ENCODE measurements at regions not wholly inside any gene's neighbourhood (a gene's known extent, or its start where the extent isn't known, plus 50 kb on each side); places are given as distances from the start of the nearest gene placed in this dataset.
A peak's percentile ranks its signal among the peaks of the same experiment; 100 is the strongest.

DNA sequence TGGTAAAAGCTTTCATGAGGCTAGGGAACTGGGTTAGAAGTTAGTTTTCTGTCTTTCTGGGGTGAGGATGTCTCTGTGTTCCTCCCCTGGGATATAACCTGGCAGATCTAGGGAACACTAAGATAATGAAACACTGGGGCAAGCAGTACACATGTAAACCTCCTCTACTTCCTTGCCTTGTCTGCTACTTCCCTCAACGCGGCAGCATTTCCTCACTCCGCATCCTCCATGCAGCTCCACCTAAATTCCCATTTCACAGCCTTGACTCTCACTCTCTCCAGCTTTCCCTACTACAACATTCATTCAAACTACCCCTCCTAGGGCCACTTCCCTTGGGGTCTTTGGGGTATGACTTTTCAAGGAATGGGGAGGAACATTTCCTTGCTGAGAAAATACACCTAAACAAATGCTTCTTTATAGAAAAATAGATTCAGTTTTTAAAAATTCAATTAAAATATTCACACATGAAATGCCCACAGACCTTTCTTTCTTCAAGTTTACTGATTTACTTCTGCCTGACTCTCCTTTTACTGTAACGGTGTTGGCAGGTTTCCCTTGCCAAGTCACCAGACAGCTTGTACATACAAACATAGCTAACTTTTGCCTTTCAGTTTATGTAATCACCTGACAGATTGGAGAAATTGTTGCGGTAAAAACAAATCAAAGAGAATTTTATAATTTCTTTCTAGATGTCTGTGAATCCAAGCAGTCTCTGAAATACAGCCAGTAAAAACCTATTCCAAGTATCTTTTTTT lies 90.1 kb downstream of the TNFSF18 start:
- peak; percentile 78 for ATAC-seq
- no peak for TF ChIP-seq CSDC2 (CRISPR knock-in tag; IDR thresholded peaks at IDR 0.05)
- 0 out of 2 replicates have a peak, but pooled peaks have one; percentile 23 for TF ChIP-seq RARB (CRISPR knock-in tag; IDR thresholded peaks at IDR 0.05)

DNA sequence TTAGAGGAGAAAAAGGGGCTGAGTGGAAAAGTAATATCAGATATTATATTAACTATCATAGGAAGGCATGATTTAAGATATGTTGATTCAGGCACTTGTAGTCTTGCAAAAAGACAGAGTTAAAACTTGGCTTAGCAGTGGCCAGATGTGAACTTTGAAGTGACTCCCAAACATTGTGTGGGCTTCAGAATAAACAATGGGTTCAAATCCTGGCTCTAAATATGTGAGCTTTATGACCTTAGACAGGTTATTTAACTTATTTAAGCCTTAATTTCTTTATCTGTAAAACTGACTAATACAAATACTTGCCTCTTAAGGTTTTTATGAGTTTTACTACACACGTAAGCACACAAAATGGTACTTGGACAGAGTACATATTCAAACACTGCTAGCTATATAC lies 85.9 kb downstream of the TNFSF18 start:
- ATAC-seq, result no peak

DNA sequence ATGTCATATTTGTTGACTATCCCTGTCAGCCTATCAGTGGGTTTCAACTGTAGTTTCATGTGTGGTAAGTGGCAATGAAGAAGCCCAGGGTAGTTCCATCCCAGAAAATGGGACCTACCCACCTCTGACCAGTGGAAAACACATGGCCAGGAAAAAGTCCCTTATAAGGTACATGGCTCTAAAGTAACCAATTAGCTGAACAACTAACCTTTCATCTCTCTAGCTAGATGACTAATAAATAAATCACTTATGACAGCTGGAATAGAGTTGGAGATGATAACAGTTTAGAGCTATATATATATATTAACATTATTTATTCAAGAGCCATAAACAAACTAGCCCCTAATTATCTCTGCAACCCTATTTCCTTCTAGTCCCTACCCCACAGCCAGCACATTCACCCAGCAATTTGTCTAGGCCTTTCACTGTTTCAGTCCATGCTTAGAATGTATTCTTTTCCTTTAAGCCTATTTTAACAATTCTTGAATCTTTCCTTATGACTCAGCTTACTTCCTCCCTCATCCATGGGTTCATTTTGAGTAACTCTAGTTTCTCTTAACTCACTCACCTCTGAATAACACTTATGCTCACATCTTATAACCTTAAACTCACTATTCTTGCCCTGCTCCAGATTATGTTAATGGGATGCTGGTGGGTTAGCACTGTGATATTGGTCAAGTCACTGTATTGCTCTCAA lies 83.7 kb downstream of the TNFSF18 start:
- ATAC-seq, result no peak
- TF ChIP-seq ZNF8 (CRISPR knock-in tag; IDR thresholded peaks at IDR 0.05) (no peak), ZFP30 (CRISPR knock-in tag; IDR thresholded peaks at IDR 0.05) (no peak), ZNF565 (CRISPR knock-in tag; conservative IDR thresholded peaks at IDR 0.05; ENCODE audit: low read depth) (no peak), ESRRG (CRISPR knock-in tag; IDR thresholded peaks at IDR 0.05) (no peak), TOX (CRISPR knock-in tag; IDR thresholded peaks at IDR 0.05; ENCODE audit: borderline replicate concordance) (no peak), ZC3H10 (CRISPR knock-in tag; IDR thresholded peaks at IDR 0.05) (no peak), OSR1 (CRISPR knock-in tag; IDR thresholded peaks at IDR 0.05) (no peak)
- TF ChIP-seq, protein P1, sequence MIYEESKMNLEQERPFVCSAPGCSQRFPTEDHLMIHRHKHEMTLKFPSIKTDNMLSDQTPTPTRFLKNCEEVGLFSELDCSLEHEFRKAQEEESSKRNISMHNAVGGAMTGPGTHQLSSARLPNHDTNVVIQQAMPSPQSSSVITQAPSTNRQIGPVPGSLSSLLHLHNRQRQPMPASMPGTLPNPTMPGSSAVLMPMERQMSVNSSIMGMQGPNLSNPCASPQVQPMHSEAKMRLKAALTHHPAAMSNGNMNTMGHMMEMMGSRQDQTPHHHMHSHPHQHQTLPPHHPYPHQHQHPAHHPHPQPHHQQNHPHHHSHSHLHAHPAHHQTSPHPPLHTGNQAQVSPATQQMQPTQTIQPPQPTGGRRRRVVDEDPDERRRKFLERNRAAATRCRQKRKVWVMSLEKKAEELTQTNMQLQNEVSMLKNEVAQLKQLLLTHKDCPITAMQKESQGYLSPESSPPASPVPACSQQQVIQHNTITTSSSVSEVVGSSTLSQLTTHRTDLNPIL (CRISPR knock-in tag; IDR thresholded peaks at IDR 0.05; ENCODE audit: low read depth), result no peak
- TF ChIP-seq, protein P2, sequence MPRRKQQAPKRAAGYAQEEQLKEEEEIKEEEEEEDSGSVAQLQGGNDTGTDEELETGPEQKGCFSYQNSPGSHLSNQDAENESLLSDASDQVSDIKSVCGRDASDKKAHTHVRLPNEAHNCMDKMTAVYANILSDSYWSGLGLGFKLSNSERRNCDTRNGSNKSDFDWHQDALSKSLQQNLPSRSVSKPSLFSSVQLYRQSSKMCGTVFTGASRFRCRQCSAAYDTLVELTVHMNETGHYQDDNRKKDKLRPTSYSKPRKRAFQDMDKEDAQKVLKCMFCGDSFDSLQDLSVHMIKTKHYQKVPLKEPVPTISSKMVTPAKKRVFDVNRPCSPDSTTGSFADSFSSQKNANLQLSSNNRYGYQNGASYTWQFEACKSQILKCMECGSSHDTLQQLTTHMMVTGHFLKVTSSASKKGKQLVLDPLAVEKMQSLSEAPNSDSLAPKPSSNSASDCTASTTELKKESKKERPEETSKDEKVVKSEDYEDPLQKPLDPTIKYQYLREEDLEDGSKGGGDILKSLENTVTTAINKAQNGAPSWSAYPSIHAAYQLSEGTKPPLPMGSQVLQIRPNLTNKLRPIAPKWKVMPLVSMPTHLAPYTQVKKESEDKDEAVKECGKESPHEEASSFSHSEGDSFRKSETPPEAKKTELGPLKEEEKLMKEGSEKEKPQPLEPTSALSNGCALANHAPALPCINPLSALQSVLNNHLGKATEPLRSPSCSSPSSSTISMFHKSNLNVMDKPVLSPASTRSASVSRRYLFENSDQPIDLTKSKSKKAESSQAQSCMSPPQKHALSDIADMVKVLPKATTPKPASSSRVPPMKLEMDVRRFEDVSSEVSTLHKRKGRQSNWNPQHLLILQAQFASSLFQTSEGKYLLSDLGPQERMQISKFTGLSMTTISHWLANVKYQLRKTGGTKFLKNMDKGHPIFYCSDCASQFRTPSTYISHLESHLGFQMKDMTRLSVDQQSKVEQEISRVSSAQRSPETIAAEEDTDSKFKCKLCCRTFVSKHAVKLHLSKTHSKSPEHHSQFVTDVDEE (CRISPR knock-in tag; IDR thresholded peaks at IDR 0.05), result no peak

More for the DNA sequence above, 85.9 kb downstream of the TNFSF18 start:
- TF ChIP-seq, protein P2 (CRISPR knock-in tag; IDR thresholded peaks at IDR 0.05), result no peak
- no peak for TF ChIP-seq ZNF8 (CRISPR knock-in tag; IDR thresholded peaks at IDR 0.05)
- no peak for TF ChIP-seq CSDC2 (CRISPR knock-in tag; IDR thresholded peaks at IDR 0.05)
- no peak for TF ChIP-seq BACH2 (CRISPR knock-in tag; IDR thresholded peaks at IDR 0.05; ENCODE audit: borderline replicate concordance)
- TF ChIP-seq GLIS3 (CRISPR knock-in tag; IDR thresholded peaks at IDR 0.05), result no peak
- TF ChIP-seq, protein P3, sequence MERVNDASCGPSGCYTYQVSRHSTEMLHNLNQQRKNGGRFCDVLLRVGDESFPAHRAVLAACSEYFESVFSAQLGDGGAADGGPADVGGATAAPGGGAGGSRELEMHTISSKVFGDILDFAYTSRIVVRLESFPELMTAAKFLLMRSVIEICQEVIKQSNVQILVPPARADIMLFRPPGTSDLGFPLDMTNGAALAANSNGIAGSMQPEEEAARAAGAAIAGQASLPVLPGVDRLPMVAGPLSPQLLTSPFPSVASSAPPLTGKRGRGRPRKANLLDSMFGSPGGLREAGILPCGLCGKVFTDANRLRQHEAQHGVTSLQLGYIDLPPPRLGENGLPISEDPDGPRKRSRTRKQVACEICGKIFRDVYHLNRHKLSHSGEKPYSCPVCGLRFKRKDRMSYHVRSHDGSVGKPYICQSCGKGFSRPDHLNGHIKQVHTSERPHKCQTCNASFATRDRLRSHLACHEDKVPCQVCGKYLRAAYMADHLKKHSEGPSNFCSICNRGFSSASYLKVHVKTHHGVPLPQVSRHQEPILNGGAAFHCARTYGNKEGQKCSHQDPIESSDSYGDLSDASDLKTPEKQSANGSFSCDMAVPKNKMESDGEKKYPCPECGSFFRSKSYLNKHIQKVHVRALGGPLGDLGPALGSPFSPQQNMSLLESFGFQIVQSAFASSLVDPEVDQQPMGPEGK (CRISPR knock-in tag; IDR thresholded peaks at IDR 0.05; ENCODE audit: borderline replicate concordance), result no peak
- no peak for TF ChIP-seq OSR1 (CRISPR knock-in tag; IDR thresholded peaks at IDR 0.05)
- TF ChIP-seq, protein P1 (CRISPR knock-in tag; IDR thresholded peaks at IDR 0.05; ENCODE audit: low read depth), result no peak
- no peak for TF ChIP-seq ZNF565 (CRISPR knock-in tag; conservative IDR thresholded peaks at IDR 0.05; ENCODE audit: low read depth)
- TF ChIP-seq, protein P4, sequence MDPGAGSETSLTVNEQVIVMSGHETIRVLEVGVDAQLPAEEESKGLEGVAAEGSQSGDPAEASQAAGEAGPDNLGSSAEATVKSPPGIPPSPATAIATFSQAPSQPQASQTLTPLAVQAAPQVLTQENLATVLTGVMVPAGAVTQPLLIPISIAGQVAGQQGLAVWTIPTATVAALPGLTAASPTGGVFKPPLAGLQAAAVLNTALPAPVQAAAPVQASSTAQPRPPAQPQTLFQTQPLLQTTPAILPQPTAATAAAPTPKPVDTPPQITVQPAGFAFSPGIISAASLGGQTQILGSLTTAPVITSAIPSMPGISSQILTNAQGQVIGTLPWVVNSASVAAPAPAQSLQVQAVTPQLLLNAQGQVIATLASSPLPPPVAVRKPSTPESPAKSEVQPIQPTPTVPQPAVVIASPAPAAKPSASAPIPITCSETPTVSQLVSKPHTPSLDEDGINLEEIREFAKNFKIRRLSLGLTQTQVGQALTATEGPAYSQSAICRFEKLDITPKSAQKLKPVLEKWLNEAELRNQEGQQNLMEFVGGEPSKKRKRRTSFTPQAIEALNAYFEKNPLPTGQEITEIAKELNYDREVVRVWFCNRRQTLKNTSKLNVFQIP (CRISPR knock-in tag; IDR thresholded peaks at IDR 0.05; ENCODE audit: borderline replicate concordance, low read depth), result no peak
- TF ChIP-seq, protein P5, sequence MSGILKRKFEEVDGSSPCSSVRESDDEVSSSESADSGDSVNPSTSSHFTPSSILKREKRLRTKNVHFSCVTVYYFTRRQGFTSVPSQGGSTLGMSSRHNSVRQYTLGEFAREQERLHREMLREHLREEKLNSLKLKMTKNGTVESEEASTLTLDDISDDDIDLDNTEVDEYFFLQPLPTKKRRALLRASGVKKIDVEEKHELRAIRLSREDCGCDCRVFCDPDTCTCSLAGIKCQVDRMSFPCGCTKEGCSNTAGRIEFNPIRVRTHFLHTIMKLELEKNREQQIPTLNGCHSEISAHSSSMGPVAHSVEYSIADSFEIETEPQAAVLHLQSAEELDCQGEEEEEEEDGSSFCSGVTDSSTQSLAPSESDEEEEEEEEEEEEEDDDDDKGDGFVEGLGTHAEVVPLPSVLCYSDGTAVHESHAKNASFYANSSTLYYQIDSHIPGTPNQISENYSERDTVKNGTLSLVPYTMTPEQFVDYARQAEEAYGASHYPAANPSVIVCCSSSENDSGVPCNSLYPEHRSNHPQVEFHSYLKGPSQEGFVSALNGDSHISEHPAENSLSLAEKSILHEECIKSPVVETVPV (CRISPR knock-in tag; IDR thresholded peaks at IDR 0.05), result no peak
- no peak for TF ChIP-seq ESRRG (CRISPR knock-in tag; IDR thresholded peaks at IDR 0.05)
- TF ChIP-seq ZNF70 (CRISPR knock-in tag; IDR thresholded peaks at IDR 0.05), result no peak
- no peak for TF ChIP-seq RARB (CRISPR knock-in tag; IDR thresholded peaks at IDR 0.05)
- no peak for TF ChIP-seq TOX (CRISPR knock-in tag; IDR thresholded peaks at IDR 0.05; ENCODE audit: borderline replicate concordance)
- TF ChIP-seq ARNTL (CRISPR knock-in tag; IDR thresholded peaks at IDR 0.05; ENCODE audit: borderline replicate concordance, low read depth), result no peak
- no peak for TF ChIP-seq ISL1 (CRISPR knock-in tag; IDR thresholded peaks at IDR 0.05)
- TF ChIP-seq PPARA (CRISPR knock-in tag; IDR thresholded peaks at IDR 0.05; ENCODE audit: borderline replicate concordance), result no peak
- TF ChIP-seq ZC3H10 (CRISPR knock-in tag; IDR thresholded peaks at IDR 0.05), result no peak
